ENCODE measurements at regions not wholly inside any gene's neighbourhood (a gene's known extent, or its start where the extent isn't known, plus 50 kb on each side); places are given as distances from the start of the nearest gene placed in this dataset.

- no peak for DNase-seq
- intact Hi-C loops (cut with micrococcal nuclease), result no loop called here
- Mint-ChIP-seq H3K27ac (no peak overlapping the region), H3K9me3 (no peaks in the 10 kb centered on the region), H3K4me1 (no peaks in the 10 kb centered on the region), H3K4me3 (no peak overlapping the region), H3K36me3 (ENCODE audit: low read depth) (no peaks in the 10 kb centered on the region), H3K27me3 (no peaks in the 10 kb centered on the region)
These were observed 174.1 kb downstream of the AXIN2 start for GRCh38 chr17:65387322-65387721.

GRCh38 chr17:65385726-65386125, 175.7 kb downstream of the AXIN2 start:
- Mint-ChIP-seq H3K4me1 (no peaks in the 10 kb centered on the region), H3K27me3 (no peaks in the 10 kb centered on the region), H3K9me3 (no peaks in the 10 kb centered on the region), H3K4me3 (no peak overlapping the region), H3K27ac (no peak overlapping the region), H3K36me3 (ENCODE audit: low read depth) (no peaks in the 10 kb centered on the region)
- no peak for DNase-seq
- intact Hi-C loops (cut with micrococcal nuclease), result no loop called here

GRCh38 chr17:65385071-65385470, 176.4 kb downstream of the AXIN2 start:
- intact Hi-C loops (cut with micrococcal nuclease), result no loop called here
- Mint-ChIP-seq H3K27me3 (no peaks in the 10 kb centered on the region), H3K4me3 (no peak overlapping the region), H3K9me3 (no peaks in the 10 kb centered on the region), H3K36me3 (ENCODE audit: low read depth) (no peaks in the 10 kb centered on the region), H3K4me1 (no peaks in the 10 kb centered on the region), H3K27ac (no peak overlapping the region)
- no peak for DNase-seq

GRCh38 chr17:65381152-65381551, 180.3 kb downstream of the AXIN2 start:
- Mint-ChIP-seq H3K36me3 (ENCODE audit: low read depth) (no peaks in the 10 kb centered on the region), H3K9me3 (no peaks in the 10 kb centered on the region), H3K27me3 (no peaks in the 10 kb centered on the region), H3K27ac (no peak overlapping the region), H3K4me3 (no peak overlapping the region), H3K4me1 (no peaks in the 10 kb centered on the region)
- intact Hi-C loops (cut with micrococcal nuclease), result no loop called here
- no peak for DNase-seq

- no peak overlapping the region for H3K4me3 Mint-ChIP-seq
These were observed 186.5 kb downstream of the AXIN2 start for GRCh38 chr17:65374966-65375365.

GRCh38 chr17:65371702-65372101, 189.7 kb downstream of the AXIN2 start:
- no peak for DNase-seq
- H3K4me1 Mint-ChIP-seq, result peaks cover 1% of the 10 kb centered on the region
- no peaks in the 10 kb centered on the region for H3K36me3 Mint-ChIP-seq (ENCODE audit: low read depth)
- H3K4me3 Mint-ChIP-seq, result no peak overlapping the region
- H3K9me3 Mint-ChIP-seq, result peaks cover 8% of the 10 kb centered on the region
- H3K27ac Mint-ChIP-seq, result no peak overlapping the region
- H3K27me3 Mint-ChIP-seq, result peaks cover 8% of the 10 kb centered on the region
- intact Hi-C loops (cut with micrococcal nuclease), result no loop called here

More at GRCh38 chr17:65374966-65375365, 186.5 kb downstream of the AXIN2 start:
- H3K4me1 Mint-ChIP-seq, result no peaks in the 10 kb centered on the region
- intact Hi-C loops (cut with micrococcal nuclease), result no loop called here
- H3K36me3 Mint-ChIP-seq (ENCODE audit: low read depth), result no peaks in the 10 kb centered on the region
- no peaks in the 10 kb centered on the region for H3K9me3 Mint-ChIP-seq
- peaks cover 8% of the 10 kb centered on the region for H3K27me3 Mint-ChIP-seq
- DNase-seq, result no peak
- no peak overlapping the region for H3K27ac Mint-ChIP-seq

- peaks cover 7% of the 10 kb centered on the region for H3K4me1 Mint-ChIP-seq
- peaks cover 8% of the 10 kb centered on the region for H3K27me3 Mint-ChIP-seq
- H3K9me3 Mint-ChIP-seq, result peaks cover 12% of the 10 kb centered on the region
- no peak overlapping the region for H3K4me3 Mint-ChIP-seq
- DNase-seq, result no peak
- H3K36me3 Mint-ChIP-seq (ENCODE audit: low read depth), result no peaks in the 10 kb centered on the region
- intact Hi-C loops (cut with micrococcal nuclease), result no loop called here
- H3K27ac Mint-ChIP-seq, result no peak overlapping the region
These were observed 190.7 kb downstream of the AXIN2 start for GRCh38 chr17:65370669-65371131.

- Mint-ChIP-seq H3K4me1 (peaks cover 7% of the 10 kb centered on the region), H3K9me3 (peaks cover 12% of the 10 kb centered on the region), H3K36me3 (ENCODE audit: low read depth) (no peaks in the 10 kb centered on the region), H3K27ac (no peak overlapping the region), H3K4me3 (no peak overlapping the region), H3K27me3 (peaks cover 8% of the 10 kb centered on the region)
- DNase-seq, result no peak
- intact Hi-C loops (cut with micrococcal nuclease), result loop anchor here (10.0 kb wide), 1 partner anchor 186 kb away; no protein-coding TSS in a partner anchor
These were observed 193.1 kb downstream of the AXIN2 start for GRCh38 chr17:65368341-65368740.

GRCh38 chr17:65366102-65366844, 195.2 kb downstream of the AXIN2 start:
- H3K36me3 Mint-ChIP-seq (ENCODE audit: low read depth), result no peaks in the 10 kb centered on the region
- peaks cover 7% of the 10 kb centered on the region for H3K4me1 Mint-ChIP-seq
- H3K4me3 Mint-ChIP-seq, result peak overlapping the region; percentile 5
- DNase-seq, result no peak
- intact Hi-C loops (cut with micrococcal nuclease), result loop anchor here (10.0 kb wide), 1 partner anchor 189 kb away; no protein-coding TSS in a partner anchor
- peaks cover 6% of the 10 kb centered on the region for H3K27me3 Mint-ChIP-seq
- peaks cover 12% of the 10 kb centered on the region for H3K9me3 Mint-ChIP-seq
- H3K27ac Mint-ChIP-seq, result peak overlapping the region; percentile 44

- Mint-ChIP-seq H3K4me3 (no peak overlapping the region), H3K27me3 (peaks cover 1% of the 10 kb centered on the region), H3K9me3 (peaks cover 12% of the 10 kb centered on the region), H3K4me1 (peaks cover 7% of the 10 kb centered on the region), H3K36me3 (ENCODE audit: low read depth) (no peaks in the 10 kb centered on the region), H3K27ac (no peak overlapping the region)
- no peak for DNase-seq
- intact Hi-C loops (cut with micrococcal nuclease), result loop anchor here (10.0 kb wide), 1 partner anchor 190 kb away; no protein-coding TSS in a partner anchor
These were observed 196.3 kb downstream of the AXIN2 start for GRCh38 chr17:65365169-65365568.

- H3K27me3 Mint-ChIP-seq, result no peaks in the 10 kb centered on the region
- no peaks in the 10 kb centered on the region for H3K36me3 Mint-ChIP-seq (ENCODE audit: low read depth)
- H3K4me3 Mint-ChIP-seq, result no peak overlapping the region
- no peak overlapping the region for H3K27ac Mint-ChIP-seq
- peaks cover 7% of the 10 kb centered on the region for H3K4me1 Mint-ChIP-seq
- DNase-seq, result no peak
- peaks cover 12% of the 10 kb centered on the region for H3K9me3 Mint-ChIP-seq
- intact Hi-C loops (cut with micrococcal nuclease), result loop anchor here (10.0 kb wide), 1 partner anchor 190 kb away; no protein-coding TSS in a partner anchor
These were observed 197.0 kb downstream of the AXIN2 start for GRCh38 chr17:65364438-65364837.

GRCh38 chr17:65362826-65363225, 198.6 kb downstream of the AXIN2 start:
- intact Hi-C loops (cut with micrococcal nuclease), result loop anchor here (10.0 kb wide), 1 partner anchor 192 kb away; no protein-coding TSS in a partner anchor
- no peak for DNase-seq
- H3K9me3 Mint-ChIP-seq, result peaks cover 8% of the 10 kb centered on the region
- no peak overlapping the region for H3K4me3 Mint-ChIP-seq
- peaks cover 1% of the 10 kb centered on the region for H3K27me3 Mint-ChIP-seq
- H3K4me1 Mint-ChIP-seq, result peaks cover 12% of the 10 kb centered on the region
- H3K36me3 Mint-ChIP-seq (ENCODE audit: low read depth), result no peaks in the 10 kb centered on the region
- H3K27ac Mint-ChIP-seq, result no peak overlapping the region

GRCh38 chr17:65360961-65361552, 200.4 kb downstream of the AXIN2 start:
- Mint-ChIP-seq H3K9me3 (no peaks in the 10 kb centered on the region), H3K4me3 (no peak overlapping the region), H3K4me1 (peaks cover 5% of the 10 kb centered on the region), H3K27me3 (peaks cover 5% of the 10 kb centered on the region), H3K27ac (no peak overlapping the region), H3K36me3 (ENCODE audit: low read depth) (no peaks in the 10 kb centered on the region)
- DNase-seq, result peak; percentile 49
- intact Hi-C loops (cut with micrococcal nuclease), result loop anchor here (10.0 kb wide), 1 partner anchor 194 kb away; no protein-coding TSS in a partner anchor

GRCh38 chr17:65359016-65359415, 202.4 kb downstream of the AXIN2 start:
- H3K4me1 Mint-ChIP-seq, result peaks cover 5% of the 10 kb centered on the region
- no peaks in the 10 kb centered on the region for H3K9me3 Mint-ChIP-seq
- H3K27me3 Mint-ChIP-seq, result peaks cover 8% of the 10 kb centered on the region
- no peak overlapping the region for H3K27ac Mint-ChIP-seq
- H3K4me3 Mint-ChIP-seq, result no peak overlapping the region
- H3K36me3 Mint-ChIP-seq (ENCODE audit: low read depth), result no peaks in the 10 kb centered on the region
- intact Hi-C loops (cut with micrococcal nuclease), result no loop called here
- peak; percentile 42 for DNase-seq

Data from activated CD4-positive, alpha-beta T cell treated with anti-CD3 and anti-CD28 coated beads, Interleukin-2, amount 10 ng/mL, durations not matched to agents 24 days and 14 days (primary cell).